GM12878 (cell line): ENCODE measurements at regions not wholly inside any gene's neighbourhood (a gene's known extent, or its start where the extent isn't known, plus 50 kb on each side); places are given as distances from the start of the nearest gene placed in this dataset.
"Not testable (repeated sequence)": the region's sequence is repeated elsewhere in the genome, so short reads cannot be mapped to it uniquely, and the experiment has no call there.

Experiments
- ATAC-seq: fragments of 200-7000 bp; cut with Tn5 transposase; 3 replicates; pipeline ENCODE4 v1.9.1; 2020; ENCODE audit warnings: mild to moderate bottlenecking, moderate library complexity
- BruUV-seq: library from RNA; stranded (reverse); fragments of 400-500 nt; replicated peaks from 2 replicates; lab custom pipeline; 2021; lab: Mats Ljungman, UMichigan
- CTCF ChIA-PET: fragments of 300-600 bp; sonication (Branson Sonifier 250); formaldehyde crosslinking; extraction: SDS; loops from one replicate; lab custom pipeline; 2021; ENCODE audit warnings: inconsistent platforms; lab: Yijun Ruan, JAX
- POLR2A ChIA-PET: fragments of 350-600 bp; formaldehyde crosslinking; extraction: SDS; loops from one replicate; lab custom pipeline; 2021; ENCODE audit warnings: inconsistent platforms; lab: Charles Lee
- RAD21 ChIA-PET: fragments of 300-600 bp; sonication (Branson Sonifier 250); formaldehyde crosslinking; loops from one replicate; lab custom pipeline; 2023; ENCODE audit warnings: antibody characterized with exemption; ENCODE audit not compliant: unreplicated experiment; lab: Charles Lee
- SMC1A ChIA-PET: fragments of 300-600 bp; sonication (Branson Sonifier 250); formaldehyde crosslinking; loops from one replicate; lab custom pipeline; 2023; ENCODE audit not compliant: unreplicated experiment, uncharacterized antibody; lab: Charles Lee
- DNase-seq: peaks from one replicate; pipeline ENCODE4 v3.0.0-alpha.2; 2011; ENCODE audit warnings: low read depth, low spot score
- FAIRE-seq: peaks from 3 replicates; lab custom pipeline; 2011; peaks lifted over from hg19 to GRCh38; lab: Jason Lieb, UNC
- H2AFZ ChIP-seq: 2 replicates; pipeline ENCODE4 v1.6.0; 2011; ENCODE audit warnings: low read depth, low read length, control low read depth; ENCODE audit not compliant: control insufficient read depth
- H3K27ac ChIP-seq: 2 replicates; pipeline ENCODE4 v1.5.1; 2011; ENCODE audit warnings: control low read depth; ENCODE audit not compliant: control insufficient read depth, insufficient read depth
- H3K27me3 ChIP-seq, 2 experiments: replicated peaks in 1 of 2; 2 replicates each; pipeline versions ENCODE4 v1.6.0 to v1.6.1; 2011; ENCODE audit warnings: low read length in 1 of 2; ENCODE audit not compliant: control insufficient read depth in 2 of 2, insufficient read depth in 2 of 2
- H3K36me3 ChIP-seq, 2 experiments: 2 replicates each; pipeline ENCODE4 v1.5.1; 2011; ENCODE audit warnings: low read length in 1 of 2; ENCODE audit not compliant: control insufficient read depth in 2 of 2, insufficient read depth in 2 of 2
- H3K4me1 ChIP-seq: 2 replicates; pipeline ENCODE4 v1.6.1; 2011; ENCODE audit warnings: mild to moderate bottlenecking, low read length, moderate library complexity, mixed read lengths; ENCODE audit not compliant: control insufficient read depth, insufficient read depth
- H3K4me2 ChIP-seq: 2 replicates; pipeline ENCODE4 v1.6.0; 2011; ENCODE audit warnings: control low read depth; ENCODE audit not compliant: control insufficient read depth, insufficient read depth
- H3K4me3 ChIP-seq: fragments of 200-600 bp; sonication (generic); 2 replicates; pipeline ENCODE4 v1.5.1; 2016
- H3K79me2 ChIP-seq: 2 replicates; pipeline ENCODE4 v1.6.0; 2011; ENCODE audit warnings: low read length; ENCODE audit not compliant: control insufficient read depth, insufficient read depth
- H3K9ac ChIP-seq: 2 replicates; pipeline ENCODE4 v1.8.0; 2011; ENCODE audit warnings: low read length, control low read depth, mixed read lengths; ENCODE audit not compliant: control insufficient read depth, insufficient read depth
- H3K9me3 ChIP-seq: replicated peaks from 3 replicates; pipeline ENCODE4 v1.5.1; 2011; ENCODE audit warnings: mild to moderate bottlenecking, low read length; ENCODE audit not compliant: control insufficient read depth, insufficient read depth
- H4K20me1 ChIP-seq: 2 replicates; pipeline ENCODE4 v1.6.0; 2011; ENCODE audit not compliant: control insufficient read depth, insufficient read depth
- HDAC2 ChIP-seq: fragments of 200-600 bp; sonication (generic); IDR thresholded peaks from 2 replicates; pipeline ENCODE4 v1.6.1; 2017
- NFXL1 ChIP-seq: fragments of 450-650 bp; IDR thresholded peaks from 2 replicates; pipeline ENCODE4 v1.6.1; 2017; ENCODE audit warnings: antibody characterized with exemption, mild to moderate bottlenecking, borderline replicate concordance
- RAD51 ChIP-seq: fragments of 450-650 bp; IDR thresholded peaks from 2 replicates; pipeline ENCODE4 v1.6.1; 2016; ENCODE audit warnings: moderate library complexity, mild to moderate bottlenecking, inconsistent platforms
- SUZ12 ChIP-seq: fragments of 200-600 bp; sonication (generic); IDR thresholded peaks from one replicate; pipeline ENCODE4 v1.6.1; 2018; ENCODE audit warnings: antibody characterized with exemption, mild to moderate bottlenecking; ENCODE audit not compliant: unreplicated experiment
- WGBS: methylation state at CpG from one replicate; pipeline ENCODE4 v1.1.6; 2016; ENCODE audit warnings: low lambda C conversion rate; ENCODE audit not compliant: insufficient replicate concordance, insufficient coverage; ENCODE audit errors: missing lambda C conversion rate; 5-methylcytosine and 5-hydroxymethylcytosine counted together
- in situ Hi-C: fragments of 300-500 bp; cut with MboI; formaldehyde crosslinking; loops from 9 replicates; pipeline ENCODE4 v1.14.3; 2018; ENCODE audit warnings: mixed read lengths
- intact Hi-C: fragments of 100-400 bp; cut with micrococcal nuclease; formaldehyde crosslinking; loops from one replicate; pipeline ENCODE4 v1.14.2; 2022; ENCODE audit not compliant: unreplicated experiment
- TF ChIP-seq, protein P1 (sequence below): fragments of 450-650 bp; conservative IDR thresholded peaks from 2 replicates; pipeline ENCODE4 v1.6.1; 2017; ENCODE audit warnings: mild to moderate bottlenecking, moderate library complexity
- TF ChIP-seq, protein P2 (sequence below): fragments of 450-650 bp; IDR thresholded peaks from 2 replicates; pipeline ENCODE4 v1.6.1; 2016; ENCODE audit warnings: mild to moderate bottlenecking

DNA sequence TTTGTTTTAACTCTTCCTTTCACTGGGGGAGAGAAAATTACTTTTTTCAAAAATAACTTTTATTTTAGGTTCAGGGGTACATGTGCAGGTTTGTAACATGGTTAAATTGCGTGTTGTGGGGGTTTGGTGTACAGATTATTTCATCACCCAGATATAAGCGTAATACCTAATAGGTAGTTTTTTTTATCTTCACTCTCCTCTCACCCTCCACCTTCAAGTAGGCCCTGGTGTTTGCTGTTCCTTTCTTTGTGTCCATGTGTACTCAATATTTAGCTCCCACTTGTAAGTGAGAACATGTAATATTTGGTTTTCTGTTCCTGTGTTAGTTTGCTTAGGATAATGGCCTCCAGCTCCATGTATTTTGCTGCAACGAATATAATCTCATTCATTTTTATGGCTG lies 389.5 kb upstream of the PCSK5 start:
- H3K9ac ChIP-seq, H3K9me3 ChIP-seq, H2AFZ ChIP-seq, RAD21 ChIA-PET, H3K4me2 ChIP-seq, DNase-seq, in situ Hi-C loops, H3K4me1 ChIP-seq, intact Hi-C loops, H3K79me2 ChIP-seq, FAIRE-seq, H3K36me3 ChIP-seq, H3K27me3 ChIP-seq, H3K27ac ChIP-seq, SMC1A ChIA-PET, ATAC-seq, H3K4me3 ChIP-seq, H4K20me1 ChIP-seq, POLR2A ChIA-PET, BruUV-seq, CTCF ChIA-PET: not testable (repeated sequence)
- WGBS: 17% methylated on average over 3 of the region's 3 CpGs

DNA sequence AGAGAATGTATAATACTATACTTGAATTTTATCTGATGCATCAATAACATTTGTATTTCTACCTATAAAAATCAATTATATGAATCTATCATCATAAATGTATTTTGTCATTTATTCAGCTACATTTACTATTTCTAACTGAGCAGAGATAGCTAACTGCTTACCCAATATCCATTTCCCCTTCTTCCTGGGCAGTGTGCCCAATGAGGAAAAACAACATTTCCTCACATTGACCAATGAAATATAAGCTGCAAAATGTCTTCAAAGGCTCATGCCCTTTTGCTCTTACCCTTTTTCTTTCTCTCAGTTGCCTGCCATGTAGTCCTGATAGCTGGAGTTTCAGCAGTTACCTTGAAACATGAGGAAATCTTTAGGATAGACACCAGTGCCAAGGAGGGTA lies 385.8 kb upstream of the PCSK5 start:
- no TSS peak for BruUV-seq
- SMC1A ChIA-PET: interaction anchor here (1.4 kb wide), 1 partner anchor 12 kb away, joined by 3 read pairs; no protein-coding TSS in a partner anchor
- Histone ChIP-seq H3K36me3 (no peaks in the 10 kb centered on the region), H3K4me2 (no peak overlapping the region), H3K27me3 (no peaks in the 10 kb centered on the region), H3K4me3 (no peak overlapping the region), H3K4me1 (no peaks in the 10 kb centered on the region), H2AFZ (no peak overlapping the region), H4K20me1 (no peaks in the 10 kb centered on the region), H3K9ac (no peak overlapping the region), H3K9me3 (no peaks in the 10 kb centered on the region), H3K79me2 (no peaks in the 10 kb centered on the region), H3K27ac (no peak overlapping the region)
- ATAC-seq: no peak
- RAD21 ChIA-PET: no interaction called here
- CTCF ChIA-PET: interaction anchor here (0.5 kb wide), 1 partner anchor 1371 kb away, joined by 4 read pairs; no protein-coding TSS in a partner anchor
- intact Hi-C loops: no loop called here
- POLR2A ChIA-PET: no interaction called here
- FAIRE-seq: no peak
- in situ Hi-C loops: no loop called here
- DNase-seq: no peak
- TF ChIP-seq, protein P1, sequence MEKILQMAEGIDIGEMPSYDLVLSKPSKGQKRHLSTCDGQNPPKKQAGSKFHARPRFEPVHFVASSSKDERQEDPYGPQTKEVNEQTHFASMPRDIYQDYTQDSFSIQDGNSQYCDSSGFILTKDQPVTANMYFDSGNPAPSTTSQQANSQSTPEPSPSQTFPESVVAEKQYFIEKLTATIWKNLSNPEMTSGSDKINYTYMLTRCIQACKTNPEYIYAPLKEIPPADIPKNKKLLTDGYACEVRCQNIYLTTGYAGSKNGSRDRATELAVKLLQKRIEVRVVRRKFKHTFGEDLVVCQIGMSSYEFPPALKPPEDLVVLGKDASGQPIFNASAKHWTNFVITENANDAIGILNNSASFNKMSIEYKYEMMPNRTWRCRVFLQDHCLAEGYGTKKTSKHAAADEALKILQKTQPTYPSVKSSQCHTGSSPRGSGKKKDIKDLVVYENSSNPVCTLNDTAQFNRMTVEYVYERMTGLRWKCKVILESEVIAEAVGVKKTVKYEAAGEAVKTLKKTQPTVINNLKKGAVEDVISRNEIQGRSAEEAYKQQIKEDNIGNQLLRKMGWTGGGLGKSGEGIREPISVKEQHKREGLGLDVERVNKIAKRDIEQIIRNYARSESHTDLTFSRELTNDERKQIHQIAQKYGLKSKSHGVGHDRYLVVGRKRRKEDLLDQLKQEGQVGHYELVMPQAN: no peak
- TF ChIP-seq, protein P2, sequence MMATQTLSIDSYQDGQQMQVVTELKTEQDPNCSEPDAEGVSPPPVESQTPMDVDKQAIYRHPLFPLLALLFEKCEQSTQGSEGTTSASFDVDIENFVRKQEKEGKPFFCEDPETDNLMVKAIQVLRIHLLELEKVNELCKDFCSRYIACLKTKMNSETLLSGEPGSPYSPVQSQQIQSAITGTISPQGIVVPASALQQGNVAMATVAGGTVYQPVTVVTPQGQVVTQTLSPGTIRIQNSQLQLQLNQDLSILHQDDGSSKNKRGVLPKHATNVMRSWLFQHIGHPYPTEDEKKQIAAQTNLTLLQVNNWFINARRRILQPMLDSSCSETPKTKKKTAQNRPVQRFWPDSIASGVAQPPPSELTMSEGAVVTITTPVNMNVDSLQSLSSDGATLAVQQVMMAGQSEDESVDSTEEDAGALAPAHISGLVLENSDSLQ: no peak
- TF ChIP-seq SUZ12 (no peak), HDAC2 (no peak), NFXL1 (no peak), RAD51 (no peak)
